HEK293 (cell line): ENCODE measurements at regions not wholly inside any gene's neighbourhood (a gene's known extent, or its start where the extent isn't known, plus 50 kb on each side); places are given as distances from the start of the nearest gene placed in this dataset.
"Not testable (repeated sequence)": the region's sequence is repeated elsewhere in the genome, so short reads cannot be mapped to it uniquely, and the experiment has no call there.

Source experiments
- KLF16 ChIP-seq: fragments of 450-650 bp; formaldehyde crosslinking; IDR thresholded peaks from 2 replicates; pipeline ENCODE4 v1.5.1; 2017; ENCODE audit warnings: missing biosample characterization, missing genetic modification characterization
- YY1 ChIP-seq: fragments of 450-650 bp; formaldehyde crosslinking; IDR thresholded peaks from 2 replicates; pipeline ENCODE4 v1.5.1; 2018; ENCODE audit warnings: missing biosample characterization, missing genetic modification characterization
- ZBTB7A ChIP-seq: fragments of 450-650 bp; formaldehyde crosslinking; IDR thresholded peaks from 2 replicates; pipeline ENCODE4 v1.5.1; 2016; ENCODE audit warnings: low read depth, missing biosample characterization, missing genetic modification characterization
- ZNF274 ChIP-seq, 2 experiments: fragments of 200-500 bp in 1 of 2; fragments of 450-650 bp in 1 of 2; sonication (Bioruptor generic) in 1 of 2; formaldehyde crosslinking in 1 of 2; IDR thresholded peaks; 2 replicates each; pipeline versions ENCODE4 v1.5.1 to v1.6.1; 2014 to 2016; ENCODE audit warnings: borderline replicate concordance in 1 of 2, inconsistent platforms in 1 of 2, low read length in 1 of 2, missing biosample characterization in 1 of 2, missing genetic modification characterization in 1 of 2
- ZNF426 ChIP-seq: fragments of 450-650 bp; formaldehyde crosslinking; IDR thresholded peaks from 2 replicates; pipeline ENCODE4 v1.5.1; 2017; ENCODE audit warnings: missing biosample characterization, missing genetic modification characterization, mild to moderate bottlenecking, inconsistent platforms, moderate library complexity
- TF ChIP-seq, protein P1 (sequence below): fragments of 450-650 bp; formaldehyde crosslinking; IDR thresholded peaks from 2 replicates; pipeline ENCODE4 v1.5.1; 2016; ENCODE audit warnings: missing biosample characterization, missing genetic modification characterization, low read depth
- TF ChIP-seq, protein P2 (sequence below): fragments of 450-650 bp; formaldehyde crosslinking; IDR thresholded peaks from 2 replicates; pipeline ENCODE4 v1.5.1; 2016; ENCODE audit warnings: missing biosample characterization, missing genetic modification characterization
- TF ChIP-seq, protein P3 (sequence below): sonication (generic); formaldehyde crosslinking; IDR thresholded peaks from 2 replicates; pipeline ENCODE4 v1.8.1; 2022; ENCODE audit warnings: mild to moderate bottlenecking, moderate library complexity, missing genetic modification reagents
- TF ChIP-seq, protein P4 (sequence below): fragments of 450-650 bp; formaldehyde crosslinking; IDR thresholded peaks from 2 replicates; pipeline ENCODE4 v1.5.1; 2017; ENCODE audit warnings: missing biosample characterization, missing genetic modification characterization

DNA sequence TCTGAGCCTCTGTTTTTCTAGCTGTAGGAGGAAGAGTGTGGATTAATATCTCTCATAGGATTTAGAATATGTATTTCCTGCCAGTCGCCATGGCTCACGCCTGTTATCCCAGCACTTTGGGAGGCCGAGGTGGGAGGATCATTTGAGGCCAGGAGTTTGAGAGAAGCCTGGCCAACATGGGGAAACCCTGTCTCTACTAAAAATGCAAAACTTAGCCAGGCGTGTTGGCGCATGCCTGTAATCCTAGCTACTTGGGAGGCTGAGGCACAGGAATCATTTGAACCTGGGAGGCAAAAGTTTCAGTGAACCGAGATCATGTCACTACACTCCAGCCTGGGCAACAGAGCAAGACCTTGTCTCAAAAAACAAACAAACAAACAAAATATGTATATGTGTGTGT is 143.9 kb downstream of the CEBPB start:
- TF ChIP-seq, protein P1, sequence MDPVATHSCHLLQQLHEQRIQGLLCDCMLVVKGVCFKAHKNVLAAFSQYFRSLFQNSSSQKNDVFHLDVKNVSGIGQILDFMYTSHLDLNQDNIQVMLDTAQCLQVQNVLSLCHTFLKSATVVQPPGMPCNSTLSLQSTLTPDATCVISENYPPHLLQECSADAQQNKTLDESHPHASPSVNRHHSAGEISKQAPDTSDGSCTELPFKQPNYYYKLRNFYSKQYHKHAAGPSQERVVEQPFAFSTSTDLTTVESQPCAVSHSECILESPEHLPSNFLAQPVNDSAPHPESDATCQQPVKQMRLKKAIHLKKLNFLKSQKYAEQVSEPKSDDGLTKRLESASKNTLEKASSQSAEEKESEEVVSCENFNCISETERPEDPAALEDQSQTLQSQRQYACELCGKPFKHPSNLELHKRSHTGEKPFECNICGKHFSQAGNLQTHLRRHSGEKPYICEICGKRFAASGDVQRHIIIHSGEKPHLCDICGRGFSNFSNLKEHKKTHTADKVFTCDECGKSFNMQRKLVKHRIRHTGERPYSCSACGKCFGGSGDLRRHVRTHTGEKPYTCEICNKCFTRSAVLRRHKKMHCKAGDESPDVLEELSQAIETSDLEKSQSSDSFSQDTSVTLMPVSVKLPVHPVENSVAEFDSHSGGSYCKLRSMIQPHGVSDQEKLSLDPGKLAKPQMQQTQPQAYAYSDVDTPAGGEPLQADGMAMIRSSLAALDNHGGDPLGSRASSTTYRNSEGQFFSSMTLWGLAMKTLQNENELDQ (tag by site-specific recombination): not testable (repeated sequence)
- TF ChIP-seq, protein P2, sequence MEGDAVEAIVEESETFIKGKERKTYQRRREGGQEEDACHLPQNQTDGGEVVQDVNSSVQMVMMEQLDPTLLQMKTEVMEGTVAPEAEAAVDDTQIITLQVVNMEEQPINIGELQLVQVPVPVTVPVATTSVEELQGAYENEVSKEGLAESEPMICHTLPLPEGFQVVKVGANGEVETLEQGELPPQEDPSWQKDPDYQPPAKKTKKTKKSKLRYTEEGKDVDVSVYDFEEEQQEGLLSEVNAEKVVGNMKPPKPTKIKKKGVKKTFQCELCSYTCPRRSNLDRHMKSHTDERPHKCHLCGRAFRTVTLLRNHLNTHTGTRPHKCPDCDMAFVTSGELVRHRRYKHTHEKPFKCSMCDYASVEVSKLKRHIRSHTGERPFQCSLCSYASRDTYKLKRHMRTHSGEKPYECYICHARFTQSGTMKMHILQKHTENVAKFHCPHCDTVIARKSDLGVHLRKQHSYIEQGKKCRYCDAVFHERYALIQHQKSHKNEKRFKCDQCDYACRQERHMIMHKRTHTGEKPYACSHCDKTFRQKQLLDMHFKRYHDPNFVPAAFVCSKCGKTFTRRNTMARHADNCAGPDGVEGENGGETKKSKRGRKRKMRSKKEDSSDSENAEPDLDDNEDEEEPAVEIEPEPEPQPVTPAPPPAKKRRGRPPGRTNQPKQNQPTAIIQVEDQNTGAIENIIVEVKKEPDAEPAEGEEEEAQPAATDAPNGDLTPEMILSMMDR (tag by site-specific recombination): not testable (repeated sequence)
- not testable (repeated sequence) for TF ChIP-seq KLF16 (tag by site-specific recombination); ZBTB7A (tag by site-specific recombination); ZNF426 (tag by site-specific recombination); YY1 (tag by site-specific recombination); ZNF274 (IDR thresholded peaks at IDR 0.05; ENCODE audit: low read length); ZNF274 (tag by site-specific recombination; IDR thresholded peaks at IDR 0.05; ENCODE audit: borderline replicate concordance)
- TF ChIP-seq, protein P3, sequence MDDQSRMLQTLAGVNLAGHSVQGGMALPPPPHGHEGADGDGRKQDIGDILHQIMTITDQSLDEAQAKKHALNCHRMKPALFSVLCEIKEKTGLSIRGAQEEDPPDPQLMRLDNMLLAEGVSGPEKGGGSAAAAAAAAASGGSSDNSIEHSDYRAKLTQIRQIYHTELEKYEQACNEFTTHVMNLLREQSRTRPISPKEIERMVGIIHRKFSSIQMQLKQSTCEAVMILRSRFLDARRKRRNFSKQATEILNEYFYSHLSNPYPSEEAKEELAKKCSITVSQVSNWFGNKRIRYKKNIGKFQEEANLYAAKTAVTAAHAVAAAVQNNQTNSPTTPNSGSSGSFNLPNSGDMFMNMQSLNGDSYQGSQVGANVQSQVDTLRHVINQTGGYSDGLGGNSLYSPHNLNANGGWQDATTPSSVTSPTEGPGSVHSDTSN (CRISPR knock-in tag): not testable (repeated sequence)
- TF ChIP-seq, protein P4, sequence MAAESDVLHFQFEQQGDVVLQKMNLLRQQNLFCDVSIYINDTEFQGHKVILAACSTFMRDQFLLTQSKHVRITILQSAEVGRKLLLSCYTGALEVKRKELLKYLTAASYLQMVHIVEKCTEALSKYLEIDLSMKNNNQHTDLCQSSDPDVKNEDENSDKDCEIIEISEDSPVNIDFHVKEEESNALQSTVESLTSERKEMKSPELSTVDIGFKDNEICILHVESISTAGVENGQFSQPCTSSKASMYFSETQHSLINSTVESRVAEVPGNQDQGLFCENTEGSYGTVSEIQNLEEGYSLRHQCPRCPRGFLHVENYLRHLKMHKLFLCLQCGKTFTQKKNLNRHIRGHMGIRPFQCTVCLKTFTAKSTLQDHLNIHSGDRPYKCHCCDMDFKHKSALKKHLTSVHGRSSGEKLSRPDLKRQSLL: not testable (repeated sequence)
